Gastroesophageal sphincter (tissue), 3 donors: ENCODE measurements at regions not wholly inside any gene's neighbourhood (a gene's known extent, or its start where the extent isn't known, plus 50 kb on each side); places are given as distances from the start of the nearest gene placed in this dataset.

Experiments used
- CTCF ChIP-seq, 4 experiments: fragments of 200-600 bp in 2 of 4; fragments of 450-650 bp in 2 of 4; sonication (generic) in 1 of 4; IDR thresholded peaks; one replicate each; pipeline ENCODE4 v1.5.1; 2017 to 2019; ENCODE audit warnings: antibody characterized with exemption in 4 of 4, mild to moderate bottlenecking in 2 of 4, moderate library complexity in 2 of 4
- POLR2A ChIP-seq, 2 donors: fragments of 450-650 bp; IDR thresholded peaks; one replicate each; pipeline ENCODE4 v1.6.1; 2017; ENCODE audit warnings: antibody characterized with exemption in 2 of 2, mild to moderate bottlenecking in 2 of 2, moderate library complexity in 1 of 2
- POLR2AphosphoS5 ChIP-seq: sonication (generic); formaldehyde crosslinking; IDR thresholded peaks from one replicate; pipeline ENCODE4 v1.6.1; 2017; ENCODE audit warnings: antibody characterized with exemption

GRCh38 chr2:118502106-118502505 is 345.3 kb downstream of the EN1 start:
- no peak for TF ChIP-seq POLR2AphosphoS5
- no peak for TF ChIP-seq CTCF (IDR thresholded peaks at IDR 0.05)
- TF ChIP-seq POLR2A (IDR thresholded peaks at IDR 0.05) = no peak
